Fibroblast of pulmonary artery (primary cell): ENCODE measurements at regions not wholly inside any gene's neighbourhood (a gene's known extent, or its start where the extent isn't known, plus 50 kb on each side); places are given as distances from the start of the nearest gene placed in this dataset.
"Not testable (repeated sequence)": the region's sequence is repeated elsewhere in the genome, so short reads cannot be mapped to it uniquely, and the experiment has no call there.

ENCODE experiments used
- DNase-seq: peaks from one replicate; pipeline ENCODE4 v3.0.0-alpha.2; 2010; ENCODE audit warnings: low read depth
- H3K4me3 ChIP-seq: replicated peaks from 2 replicates; pipeline ENCODE4 v1.5.1; 2011; ENCODE audit warnings: low read depth, mild to moderate bottlenecking, control low read depth, low read length, moderate library complexity
- CTCF ChIP-seq: IDR thresholded peaks from 2 replicates; pipeline ENCODE4 v1.5.1; 2011; ENCODE audit warnings: mild to moderate bottlenecking, control low read depth, low read length, inconsistent platforms; ENCODE audit errors: missing control alignments

GRCh38 chr6:19231878-19232561, 605.1 kb upstream of the ID4 start:
- no peak for DNase-seq
- TF ChIP-seq CTCF, result no peak
- H3K4me3 ChIP-seq, result no peak overlapping the region

DNA sequence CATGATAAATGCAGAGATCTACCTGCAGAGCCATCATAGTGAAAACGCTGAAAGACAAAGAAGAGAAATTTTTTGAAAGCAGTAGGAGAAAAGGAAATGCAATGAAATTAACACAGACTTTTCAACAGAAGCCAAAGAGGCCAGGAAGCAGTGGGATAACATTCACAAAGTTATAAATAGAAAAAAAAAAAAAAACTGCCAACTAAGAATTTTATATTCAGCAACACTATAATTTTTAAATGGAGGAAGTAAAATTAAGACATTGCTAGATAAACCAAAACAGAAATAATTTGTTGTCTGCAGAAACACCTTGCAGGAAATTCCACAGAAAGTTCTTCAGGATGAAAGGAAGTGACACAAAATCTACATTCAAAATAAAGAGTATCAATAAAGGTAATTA, 591.5 kb upstream of the ID4 start:
- no peak overlapping the region for H3K4me3 ChIP-seq
- DNase-seq, result no peak
- no peak for TF ChIP-seq CTCF

DNA sequence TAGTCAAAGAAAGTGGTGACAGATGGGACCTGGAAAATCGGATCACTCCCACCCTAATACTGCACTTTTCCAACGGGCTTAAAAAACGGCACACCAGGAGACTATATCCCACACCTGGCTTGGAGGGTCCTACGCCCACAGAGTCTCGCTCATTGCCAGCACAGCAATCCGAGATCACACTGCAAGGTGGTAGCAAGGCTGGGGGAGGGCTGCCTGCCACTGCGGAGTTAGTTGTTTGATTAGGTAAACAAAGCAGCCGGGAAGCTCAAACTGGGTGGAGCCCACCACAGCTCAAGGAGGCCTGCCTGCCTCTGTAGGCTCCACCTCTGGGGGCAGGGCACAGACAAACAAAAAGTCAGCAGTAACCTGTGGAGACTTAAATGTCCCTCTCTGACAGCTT, 590.0 kb upstream of the ID4 start:
- not testable (repeated sequence) for H3K4me3 ChIP-seq, DNase-seq

GRCh38 chr6:19256123-19256522, 581.0 kb upstream of the ID4 start:
- not testable (repeated sequence) for H3K4me3 ChIP-seq, DNase-seq

GRCh38 chr6:19261642-19262041, 575.5 kb upstream of the ID4 start:
- TF ChIP-seq CTCF, result no peak
- no peak overlapping the region for H3K4me3 ChIP-seq
- no peak for DNase-seq

DNA sequence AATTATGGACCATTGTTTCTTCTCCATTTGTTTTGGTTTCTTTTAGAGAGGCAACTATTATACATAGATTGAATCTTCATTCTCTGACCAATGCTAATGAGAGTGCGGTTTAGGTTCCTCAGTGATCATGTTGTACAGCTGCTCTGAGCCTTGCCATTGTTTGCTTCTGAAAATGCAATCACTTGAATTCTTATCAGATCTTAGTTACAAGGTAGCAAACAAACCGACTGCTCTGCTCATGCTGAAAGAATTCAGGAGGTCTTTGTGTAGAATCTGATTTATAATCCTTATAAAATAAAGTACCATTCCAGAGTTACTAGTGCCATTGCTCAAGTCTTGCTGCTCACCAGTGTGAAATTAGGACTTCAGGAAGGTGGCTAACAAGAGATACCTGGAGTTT, 569.1 kb upstream of the ID4 start:
- DNase-seq, result no peak
- no peak overlapping the region for H3K4me3 ChIP-seq
- TF ChIP-seq CTCF, result no peak

DNA sequence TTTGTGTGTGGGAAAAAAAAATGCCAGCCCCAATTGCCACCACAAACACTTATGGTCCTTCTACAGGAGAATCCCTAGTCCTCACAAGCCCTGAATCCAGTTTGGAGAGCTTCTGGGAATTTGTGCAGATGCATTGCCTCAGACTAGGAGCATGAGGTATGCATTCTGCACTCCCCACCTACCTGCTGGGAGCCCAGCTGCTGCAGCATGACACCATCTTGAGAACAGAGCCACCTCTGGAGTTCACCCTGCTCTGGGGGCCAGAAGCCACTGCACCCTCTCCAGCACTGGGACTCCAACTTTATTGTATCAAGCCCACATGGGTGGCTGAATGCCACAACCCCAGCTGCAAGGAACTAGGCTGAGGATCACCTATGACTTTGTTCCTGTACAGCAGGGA, 568.5 kb upstream of the ID4 start:
- no peak overlapping the region for H3K4me3 ChIP-seq
- no peak for DNase-seq
- no peak for TF ChIP-seq CTCF

- no peak for DNase-seq
- TF ChIP-seq CTCF, result no peak
- no peak overlapping the region for H3K4me3 ChIP-seq
Observed at GRCh38 chr6:19269341-19269898, 567.8 kb upstream of the ID4 start.
